OCI-LY3 (cell line): ENCODE measurements at regions not wholly inside any gene's neighbourhood (a gene's known extent, or its start where the extent isn't known, plus 50 kb on each side); places are given as distances from the start of the nearest gene placed in this dataset.

Experiments used
- H2AFZ ChIP-seq: fragments of 200-600, 300-600 bp; shearing (Covaris generic); 2 replicates; pipeline ENCODE4 v1.6.0; 2014; ENCODE audit warnings: antibody characterized with exemption, low read depth, low read length
- H3K27ac ChIP-seq: fragments of 200-600, 300-600 bp; sonication (generic); 2 replicates; pipeline ENCODE4 v1.5.1; 2014; ENCODE audit warnings: mild to moderate bottlenecking, low read length, moderate library complexity, mixed read lengths
- H3K27me3 ChIP-seq: fragments of 200-600, 300-600 bp; sonication (generic); 2 replicates; pipeline ENCODE4 v1.6.1; 2014; ENCODE audit warnings: low read depth, low read length, mixed read lengths
- H3K36me3 ChIP-seq: fragments of 200-600, 300-600 bp; sonication (generic); replicated peaks from 2 replicates; pipeline ENCODE3; 2014; ENCODE audit warnings: low read depth, low read length, mixed read lengths
- H3K4me1 ChIP-seq: fragments of 300-600, 200-600 bp; sonication (generic); 2 replicates; pipeline ENCODE4 v1.6.1; 2014; ENCODE audit warnings: low read length, mixed read lengths
- H3K4me2 ChIP-seq: fragments of 200-600, 300-600 bp; sonication (generic); 2 replicates; pipeline ENCODE4 v1.6.1; 2014; ENCODE audit warnings: low read length, mixed read lengths
- H3K4me3 ChIP-seq: fragments of 300-600, 200-600 bp; sonication (generic); 2 replicates; pipeline ENCODE4 v1.5.1; 2014; ENCODE audit warnings: antibody characterized with exemption, mild to moderate bottlenecking, low read length, moderate library complexity
- H3K79me2 ChIP-seq: fragments of 300-600, 200-600 bp; shearing (Covaris generic); 2 replicates; pipeline ENCODE4 v1.6.1; 2014; ENCODE audit warnings: mild to moderate bottlenecking, low read length, mixed read lengths
- H3K9ac ChIP-seq: fragments of 300-600, 200-600 bp; shearing (Covaris generic); 2 replicates; pipeline ENCODE4 v1.6.0; 2014; ENCODE audit warnings: mild to moderate bottlenecking, low read length, moderate library complexity
- H3K9me3 ChIP-seq: fragments of 200-600, 300-600 bp; shearing (Covaris generic); 2 replicates; pipeline ENCODE4 v1.6.1; 2014; ENCODE audit warnings: low read length, mixed read lengths; ENCODE audit not compliant: insufficient read depth
- H4K20me1 ChIP-seq: fragments of 200-600, 300-600 bp; sonication (generic); 2 replicates; pipeline ENCODE4 v1.6.1; 2016; ENCODE audit warnings: low read length, mixed read lengths; ENCODE audit not compliant: insufficient read depth
- EZH2phosphoT487 ChIP-seq: fragments of 200-600 bp; shearing (Covaris generic); IDR thresholded peaks from 2 replicates; pipeline ENCODE4 v1.6.1; 2018; ENCODE audit warnings: antibody characterized with exemption, mixed run types, low read depth
- TF ChIP-seq, protein P1 (sequence below): fragments of 200-600, 300-600 bp; sonication (generic); IDR thresholded peaks from 2 replicates; pipeline ENCODE4 v1.5.1; 2014; ENCODE audit warnings: antibody characterized with exemption, low read length, low read depth

- H3K4me3 ChIP-seq: no peak overlapping the region
- H3K4me1 ChIP-seq: no peaks in the 10 kb centered on the region
- no peaks in the 10 kb centered on the region for H4K20me1 ChIP-seq
- H3K27me3 ChIP-seq: no peaks in the 10 kb centered on the region
- no peaks in the 10 kb centered on the region for H3K9me3 ChIP-seq
- H3K4me2 ChIP-seq: no peak overlapping the region
- no peaks in the 10 kb centered on the region for H3K79me2 ChIP-seq
- no peak overlapping the region for H2AFZ ChIP-seq
- no peak overlapping the region for H3K9ac ChIP-seq
- H3K27ac ChIP-seq: no peak overlapping the region
- no peaks in the 10 kb centered on the region for H3K36me3 ChIP-seq
- TF ChIP-seq, protein P1, sequence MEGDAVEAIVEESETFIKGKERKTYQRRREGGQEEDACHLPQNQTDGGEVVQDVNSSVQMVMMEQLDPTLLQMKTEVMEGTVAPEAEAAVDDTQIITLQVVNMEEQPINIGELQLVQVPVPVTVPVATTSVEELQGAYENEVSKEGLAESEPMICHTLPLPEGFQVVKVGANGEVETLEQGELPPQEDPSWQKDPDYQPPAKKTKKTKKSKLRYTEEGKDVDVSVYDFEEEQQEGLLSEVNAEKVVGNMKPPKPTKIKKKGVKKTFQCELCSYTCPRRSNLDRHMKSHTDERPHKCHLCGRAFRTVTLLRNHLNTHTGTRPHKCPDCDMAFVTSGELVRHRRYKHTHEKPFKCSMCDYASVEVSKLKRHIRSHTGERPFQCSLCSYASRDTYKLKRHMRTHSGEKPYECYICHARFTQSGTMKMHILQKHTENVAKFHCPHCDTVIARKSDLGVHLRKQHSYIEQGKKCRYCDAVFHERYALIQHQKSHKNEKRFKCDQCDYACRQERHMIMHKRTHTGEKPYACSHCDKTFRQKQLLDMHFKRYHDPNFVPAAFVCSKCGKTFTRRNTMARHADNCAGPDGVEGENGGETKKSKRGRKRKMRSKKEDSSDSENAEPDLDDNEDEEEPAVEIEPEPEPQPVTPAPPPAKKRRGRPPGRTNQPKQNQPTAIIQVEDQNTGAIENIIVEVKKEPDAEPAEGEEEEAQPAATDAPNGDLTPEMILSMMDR: no peak
- TF ChIP-seq EZH2phosphoT487: no peak
Measured at GRCh38 chr5:100641833-100642232, 106.7 kb downstream of the FAM174A start.

- H4K20me1 ChIP-seq: no peaks in the 10 kb centered on the region
- H3K4me1 ChIP-seq: no peaks in the 10 kb centered on the region
- H2AFZ ChIP-seq: no peak overlapping the region
- no peaks in the 10 kb centered on the region for H3K9me3 ChIP-seq
- H3K4me2 ChIP-seq: no peak overlapping the region
- TF ChIP-seq, protein P1: no peak
- no peak for TF ChIP-seq EZH2phosphoT487
- H3K36me3 ChIP-seq: no peaks in the 10 kb centered on the region
- no peak overlapping the region for H3K27ac ChIP-seq
- H3K9ac ChIP-seq: no peak overlapping the region
- no peak overlapping the region for H3K4me3 ChIP-seq
- no peaks in the 10 kb centered on the region for H3K79me2 ChIP-seq
- H3K27me3 ChIP-seq: no peaks in the 10 kb centered on the region
Measured at GRCh38 chr5:100643473-100643872, 108.3 kb downstream of the FAM174A start.

DNA sequence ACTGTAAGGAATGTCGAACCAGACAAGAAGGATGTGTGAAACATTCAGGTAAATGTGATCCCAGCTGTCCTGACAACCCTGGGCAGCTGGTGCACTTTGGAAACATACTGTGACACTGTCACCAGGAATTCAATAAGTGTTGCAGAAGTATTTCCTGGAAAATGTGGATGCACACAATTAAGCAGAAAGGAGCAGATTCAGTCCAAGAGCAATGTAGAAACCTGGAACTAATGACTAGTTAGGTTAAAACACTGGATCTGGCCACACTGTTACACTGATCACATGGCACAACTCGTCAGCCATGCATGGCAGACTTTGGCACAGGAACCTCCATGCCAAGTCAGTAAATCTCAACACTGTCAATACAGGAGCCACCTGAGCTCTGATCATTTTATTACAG is 109.0 kb downstream of the FAM174A start:
- H3K9ac ChIP-seq: no peak overlapping the region
- H2AFZ ChIP-seq: no peak overlapping the region
- H3K9me3 ChIP-seq: no peaks in the 10 kb centered on the region
- H3K4me3 ChIP-seq: no peak overlapping the region
- H3K4me1 ChIP-seq: no peaks in the 10 kb centered on the region
- H3K27ac ChIP-seq: no peak overlapping the region
- no peak for TF ChIP-seq EZH2phosphoT487
- TF ChIP-seq, protein P1: no peak
- no peak overlapping the region for H3K4me2 ChIP-seq
- no peaks in the 10 kb centered on the region for H3K27me3 ChIP-seq
- no peaks in the 10 kb centered on the region for H4K20me1 ChIP-seq
- H3K79me2 ChIP-seq: no peaks in the 10 kb centered on the region
- H3K36me3 ChIP-seq: no peaks in the 10 kb centered on the region

DNA sequence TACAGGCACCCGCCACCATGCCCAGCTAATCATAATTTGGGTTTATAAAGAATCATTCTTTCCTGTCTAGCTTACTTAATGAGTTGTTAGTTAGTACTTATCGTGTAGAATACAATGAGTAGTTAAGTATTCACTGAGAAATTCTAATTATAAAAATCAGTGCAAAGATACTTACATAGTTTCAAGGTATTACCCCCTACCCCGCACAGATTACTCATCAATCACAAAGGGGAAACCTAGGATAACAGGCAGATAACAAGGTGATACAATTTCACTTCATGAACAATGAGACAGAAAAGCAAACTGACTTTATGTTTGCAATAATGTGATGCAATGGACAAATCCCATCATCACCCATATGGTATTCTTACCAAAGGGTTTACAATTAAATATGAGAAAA is 109.6 kb downstream of the FAM174A start:
- Histone ChIP-seq H3K4me3 (no peak overlapping the region), H3K27me3 (no peaks in the 10 kb centered on the region), H4K20me1 (no peaks in the 10 kb centered on the region), H3K4me2 (no peak overlapping the region), H3K9me3 (no peaks in the 10 kb centered on the region), H3K27ac (no peak overlapping the region), H2AFZ (no peak overlapping the region), H3K36me3 (no peaks in the 10 kb centered on the region), H3K79me2 (no peaks in the 10 kb centered on the region), H3K9ac (no peak overlapping the region), H3K4me1 (no peaks in the 10 kb centered on the region)
- TF ChIP-seq, protein P1: no peak
- TF ChIP-seq EZH2phosphoT487: no peak
